SK-N-SH (cell line): ENCODE measurements at regions not wholly inside any gene's neighbourhood (a gene's known extent, or its start where the extent isn't known, plus 50 kb on each side); places are given as distances from the start of the nearest gene placed in this dataset.

ENCODE experiments used
- CHD2 ChIP-seq: fragments of 150-350 bp; IDR thresholded peaks from 2 replicates; pipeline ENCODE4 v1.6.1; 2018; ENCODE audit warnings: low read length; ENCODE audit not compliant: partially characterized antibody
- EZH2phosphoT487 ChIP-seq: fragments of 200-600 bp; sonication (generic); IDR thresholded peaks from 2 replicates; pipeline ENCODE4 v1.6.1; 2017; ENCODE audit warnings: low read depth, mixed run types, mild to moderate bottlenecking, antibody characterized with exemption, moderate library complexity, borderline replicate concordance
- FOSL2 ChIP-seq: IDR thresholded peaks from 2 replicates; pipeline ENCODE4 v1.4.0; 2012; ENCODE audit warnings: low read depth, mild to moderate bottlenecking, moderate library complexity, borderline replicate concordance
- FOXM1 ChIP-seq: IDR thresholded peaks from 2 replicates; pipeline ENCODE4 v1.4.0; 2012; ENCODE audit warnings: low read depth, mild to moderate bottlenecking
- GABPA ChIP-seq: IDR thresholded peaks from 2 replicates; pipeline ENCODE4 v1.4.0; 2012; ENCODE audit warnings: low read depth, mild to moderate bottlenecking
- NRF1 ChIP-seq: IDR thresholded peaks from 2 replicates; pipeline ENCODE4 v1.6.1; 2012; ENCODE audit warnings: low read depth, mild to moderate bottlenecking, low read length
- POLR2AphosphoS5 ChIP-seq: IDR thresholded peaks from 2 replicates; pipeline ENCODE4 v1.6.1; 2012; ENCODE audit warnings: low read depth, low read length
- RAD21 ChIP-seq: IDR thresholded peaks from 2 replicates; pipeline ENCODE4 v1.6.1; 2012; ENCODE audit warnings: mild to moderate bottlenecking, low read length
- SIN3A ChIP-seq: IDR thresholded peaks from 2 replicates; pipeline ENCODE4 v1.6.1; 2012; ENCODE audit warnings: low read depth, mild to moderate bottlenecking, low read length, moderate library complexity, borderline replicate concordance
- TAF1 ChIP-seq: IDR thresholded peaks from 2 replicates; pipeline ENCODE4 v1.6.1; 2012; ENCODE audit warnings: low read depth, mild to moderate bottlenecking, low read length, moderate library complexity, borderline replicate concordance
- TF ChIP-seq, protein P1 (sequence below): fragments of 200-600 bp; sonication (generic); IDR thresholded peaks from 2 replicates; pipeline ENCODE4 v1.6.1; 2017; ENCODE audit warnings: antibody characterized with exemption, mild to moderate bottlenecking, moderate library complexity
- TF ChIP-seq, protein P2 (sequence below): fragments of 150-350 bp; IDR thresholded peaks from 2 replicates; pipeline ENCODE4 v1.6.1; 2017; ENCODE audit warnings: antibody characterized with exemption, low read length, low read depth, borderline replicate concordance

DNA sequence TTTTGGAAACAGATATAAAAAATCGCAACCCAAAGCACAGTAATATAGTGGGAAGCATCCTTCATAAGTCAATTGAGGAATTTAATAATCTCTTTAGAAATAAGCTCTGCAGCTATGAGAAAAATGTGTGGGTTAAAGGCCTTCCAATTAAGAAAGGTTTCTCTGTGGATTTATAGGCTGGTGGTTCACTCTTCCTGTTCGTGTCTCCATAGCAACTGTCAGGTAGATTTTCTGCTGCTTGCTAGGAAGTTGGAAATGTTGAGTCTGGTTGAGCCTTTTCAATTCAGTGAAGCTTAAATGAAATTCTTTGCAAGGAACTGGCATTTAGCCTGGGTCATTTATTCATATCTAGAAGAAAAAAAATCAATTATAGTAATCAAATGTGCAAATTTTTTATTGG lies 652.8 kb upstream of the CELF2 start:
- TF ChIP-seq, protein P1, sequence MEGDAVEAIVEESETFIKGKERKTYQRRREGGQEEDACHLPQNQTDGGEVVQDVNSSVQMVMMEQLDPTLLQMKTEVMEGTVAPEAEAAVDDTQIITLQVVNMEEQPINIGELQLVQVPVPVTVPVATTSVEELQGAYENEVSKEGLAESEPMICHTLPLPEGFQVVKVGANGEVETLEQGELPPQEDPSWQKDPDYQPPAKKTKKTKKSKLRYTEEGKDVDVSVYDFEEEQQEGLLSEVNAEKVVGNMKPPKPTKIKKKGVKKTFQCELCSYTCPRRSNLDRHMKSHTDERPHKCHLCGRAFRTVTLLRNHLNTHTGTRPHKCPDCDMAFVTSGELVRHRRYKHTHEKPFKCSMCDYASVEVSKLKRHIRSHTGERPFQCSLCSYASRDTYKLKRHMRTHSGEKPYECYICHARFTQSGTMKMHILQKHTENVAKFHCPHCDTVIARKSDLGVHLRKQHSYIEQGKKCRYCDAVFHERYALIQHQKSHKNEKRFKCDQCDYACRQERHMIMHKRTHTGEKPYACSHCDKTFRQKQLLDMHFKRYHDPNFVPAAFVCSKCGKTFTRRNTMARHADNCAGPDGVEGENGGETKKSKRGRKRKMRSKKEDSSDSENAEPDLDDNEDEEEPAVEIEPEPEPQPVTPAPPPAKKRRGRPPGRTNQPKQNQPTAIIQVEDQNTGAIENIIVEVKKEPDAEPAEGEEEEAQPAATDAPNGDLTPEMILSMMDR = no peak
- TF ChIP-seq, protein P2, sequence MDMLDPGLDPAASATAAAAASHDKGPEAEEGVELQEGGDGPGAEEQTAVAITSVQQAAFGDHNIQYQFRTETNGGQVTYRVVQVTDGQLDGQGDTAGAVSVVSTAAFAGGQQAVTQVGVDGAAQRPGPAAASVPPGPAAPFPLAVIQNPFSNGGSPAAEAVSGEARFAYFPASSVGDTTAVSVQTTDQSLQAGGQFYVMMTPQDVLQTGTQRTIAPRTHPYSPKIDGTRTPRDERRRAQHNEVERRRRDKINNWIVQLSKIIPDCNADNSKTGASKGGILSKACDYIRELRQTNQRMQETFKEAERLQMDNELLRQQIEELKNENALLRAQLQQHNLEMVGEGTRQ = no peak
- TF ChIP-seq FOXM1 (no peak), NRF1 (no peak), CHD2 (no peak), POLR2AphosphoS5 (no peak), GABPA (no peak), RAD21 (no peak), SIN3A (no peak), TAF1 (no peak), EZH2phosphoT487 (no peak), FOSL2 (no peak)
